ENCODE measurements at regions not wholly inside any gene's neighbourhood (a gene's known extent, or its start where the extent isn't known, plus 50 kb on each side); places are given as distances from the start of the nearest gene placed in this dataset.

- no peak for DNase-seq (ENCODE audit: extremely low read depth, insufficient read length)
- Histone ChIP-seq H3K27me3 (replicated peaks; ENCODE audit: control insufficient read depth, insufficient read depth, low read length) (no peaks in the 10 kb centered on the region; the same call in 1 of the 2 replicates), H3K36me3 (ENCODE audit: control insufficient read depth, insufficient read depth, low read length) (no peaks in the 10 kb centered on the region), H3K4me3 (replicated peaks; ENCODE audit: low read depth, low read length) (no peak overlapping the region)
- no peak for TF ChIP-seq CTCF (IDR thresholded peaks at IDR 0.05; ENCODE audit: insufficient read depth, low read length, poor library complexity, severe bottlenecking)
Observed at GRCh38 chr9:88930716-88931115, 60.6 kb upstream of the S1PR3 start.

GRCh38 chr9:88932766-88933165, 58.5 kb upstream of the S1PR3 start:
- no peak for DNase-seq (ENCODE audit: extremely low read depth, insufficient read length)
- Histone ChIP-seq H3K27me3 (replicated peaks; ENCODE audit: control insufficient read depth, insufficient read depth, low read length) (no peaks in the 10 kb centered on the region; the same call in 1 of the 2 replicates), H3K4me3 (replicated peaks; ENCODE audit: low read depth, low read length) (no peak overlapping the region), H3K36me3 (ENCODE audit: control insufficient read depth, insufficient read depth, low read length) (no peaks in the 10 kb centered on the region)
- TF ChIP-seq CTCF (IDR thresholded peaks at IDR 0.05; ENCODE audit: insufficient read depth, low read length, poor library complexity, severe bottlenecking): no peak

GRCh38 chr9:88933607-88934379, 57.5 kb upstream of the S1PR3 start:
- H3K4me3 ChIP-seq (replicated peaks; ENCODE audit: low read depth, low read length): no peak overlapping the region
- no peak for TF ChIP-seq CTCF (IDR thresholded peaks at IDR 0.05; ENCODE audit: insufficient read depth, low read length, poor library complexity, severe bottlenecking)
- no peaks in the 10 kb centered on the region for H3K36me3 ChIP-seq (ENCODE audit: control insufficient read depth, insufficient read depth, low read length)
- H3K27me3 ChIP-seq (replicated peaks; ENCODE audit: control insufficient read depth, insufficient read depth, low read length): no peaks in the 10 kb centered on the region; the same call in 1 of the 2 replicates
- no peak for DNase-seq (ENCODE audit: extremely low read depth, insufficient read length)

- no peak for DNase-seq (ENCODE audit: extremely low read depth, insufficient read length)
- TF ChIP-seq CTCF (IDR thresholded peaks at IDR 0.05; ENCODE audit: insufficient read depth, low read length, poor library complexity, severe bottlenecking): no peak
- no peaks in the 10 kb centered on the region; the same call in 1 of the 2 replicates for H3K27me3 ChIP-seq (replicated peaks; ENCODE audit: control insufficient read depth, insufficient read depth, low read length)
- H3K4me3 ChIP-seq (replicated peaks; ENCODE audit: low read depth, low read length): no peak overlapping the region
- H3K36me3 ChIP-seq (ENCODE audit: control insufficient read depth, insufficient read depth, low read length): no peaks in the 10 kb centered on the region
Observed at GRCh38 chr9:88934876-88935535, 56.3 kb upstream of the S1PR3 start.

GRCh38 chr9:88936132-88936531, 55.1 kb upstream of the S1PR3 start:
- no peak for TF ChIP-seq CTCF (IDR thresholded peaks at IDR 0.05; ENCODE audit: insufficient read depth, low read length, poor library complexity, severe bottlenecking)
- no peak for DNase-seq (ENCODE audit: extremely low read depth, insufficient read length)
- H3K36me3 ChIP-seq (ENCODE audit: control insufficient read depth, insufficient read depth, low read length): no peaks in the 10 kb centered on the region

More at GRCh38 chr9:88936132-88936531, 55.1 kb upstream of the S1PR3 start:
- Histone ChIP-seq H3K4me3 (replicated peaks; ENCODE audit: low read depth, low read length) (no peak overlapping the region), H3K27me3 (replicated peaks; ENCODE audit: control insufficient read depth, insufficient read depth, low read length) (no peaks in the 10 kb centered on the region; the same call in 1 of the 2 replicates)
